HG02870 (cell line): ENCODE measurements at regions not wholly inside any gene's neighbourhood (a gene's known extent, or its start where the extent isn't known, plus 50 kb on each side); places are given as distances from the start of the nearest gene placed in this dataset.
A peak's percentile ranks its signal among the peaks of the same experiment; 100 is the strongest.

Experiments
- ATAC-seq: cut with Tn5 transposase; IDR thresholded peaks from one replicate; pipeline ENCODE4 v1.9.1; 2021; ENCODE audit warnings: mild to moderate bottlenecking, moderate library complexity; ENCODE audit not compliant: unreplicated experiment

DNA sequence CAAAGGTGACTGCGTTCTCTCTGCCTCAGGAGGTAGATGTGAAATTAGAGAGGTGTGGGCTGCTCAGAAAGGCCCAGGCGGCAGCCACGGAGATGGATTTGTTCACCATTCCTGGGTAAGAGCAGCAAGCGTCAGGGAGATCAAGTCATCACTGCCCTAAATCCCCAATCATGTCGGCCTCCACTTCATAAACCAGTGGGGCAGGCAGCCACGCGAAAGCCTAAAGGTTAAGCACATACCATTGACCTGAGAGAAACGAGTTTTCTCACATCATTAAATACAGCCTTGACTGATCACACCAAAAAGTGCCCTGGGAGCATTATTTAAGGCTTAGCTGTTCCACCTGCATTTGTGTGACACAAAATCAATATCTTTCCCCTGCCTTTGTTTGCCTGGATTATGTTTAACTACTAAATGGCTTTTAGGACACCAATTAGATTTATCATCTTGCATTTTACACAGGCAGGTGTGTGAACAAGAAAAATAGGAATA, 50.7 kb upstream of the FOXB1 start:
- ATAC-seq = no peak

DNA sequence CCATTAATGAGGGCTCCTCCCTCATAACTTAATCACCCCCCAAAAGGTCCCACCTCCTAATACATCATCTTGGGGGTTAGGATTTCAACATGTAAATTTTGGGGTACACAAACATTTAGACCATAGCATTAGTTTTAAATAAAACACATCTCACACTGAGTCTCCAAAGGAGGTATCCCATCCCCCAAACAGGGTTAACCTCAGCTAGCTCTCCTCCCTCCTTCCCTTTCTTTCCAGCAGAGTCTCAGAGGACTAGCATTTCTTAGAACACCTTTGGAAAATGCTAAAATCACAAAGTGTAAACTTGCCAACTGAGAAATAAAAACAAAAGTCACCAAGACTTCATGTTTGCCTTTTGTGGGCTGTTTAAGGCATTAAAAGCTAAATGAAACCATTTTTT, 51.2 kb upstream of the FOXB1 start:
- no peak for ATAC-seq

DNA sequence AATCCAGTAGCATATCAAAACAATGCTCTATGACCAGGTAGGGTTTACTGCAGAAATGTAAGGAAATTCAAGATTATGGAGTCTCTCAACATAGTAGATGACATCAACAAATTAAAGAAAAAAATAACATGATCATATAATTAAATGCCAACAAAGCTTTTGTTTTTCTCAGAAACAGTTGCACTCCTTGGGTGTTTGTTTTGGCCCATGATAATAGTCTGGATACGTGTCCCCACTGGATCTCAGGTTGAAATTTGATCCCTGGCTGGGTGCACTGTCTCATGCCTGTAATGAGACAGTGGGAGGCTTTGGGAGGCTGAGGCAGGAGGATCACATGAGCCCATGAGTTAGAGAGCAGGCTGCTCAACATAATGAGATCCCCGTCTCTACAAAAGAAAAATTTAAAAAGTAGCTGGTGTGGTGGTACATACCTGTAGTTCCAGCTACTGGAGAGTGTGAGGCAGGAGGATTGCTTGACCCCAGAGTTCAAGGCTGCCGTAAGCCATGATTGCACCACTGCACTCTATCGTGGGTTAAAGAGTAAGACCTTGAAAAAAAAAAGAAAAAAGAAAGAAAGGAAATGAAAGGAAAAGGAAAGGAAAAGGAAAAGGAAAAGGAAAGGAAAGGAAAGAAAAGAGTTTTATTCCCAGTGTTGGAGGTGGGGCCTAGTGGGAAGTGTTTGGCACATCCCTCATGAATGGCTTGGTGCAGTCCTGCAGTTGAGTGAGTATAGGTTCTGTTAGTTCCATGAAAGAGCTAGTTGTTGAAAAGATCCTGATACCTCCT, 53.3 kb upstream of the FOXB1 start:
- ATAC-seq = no peak

DNA sequence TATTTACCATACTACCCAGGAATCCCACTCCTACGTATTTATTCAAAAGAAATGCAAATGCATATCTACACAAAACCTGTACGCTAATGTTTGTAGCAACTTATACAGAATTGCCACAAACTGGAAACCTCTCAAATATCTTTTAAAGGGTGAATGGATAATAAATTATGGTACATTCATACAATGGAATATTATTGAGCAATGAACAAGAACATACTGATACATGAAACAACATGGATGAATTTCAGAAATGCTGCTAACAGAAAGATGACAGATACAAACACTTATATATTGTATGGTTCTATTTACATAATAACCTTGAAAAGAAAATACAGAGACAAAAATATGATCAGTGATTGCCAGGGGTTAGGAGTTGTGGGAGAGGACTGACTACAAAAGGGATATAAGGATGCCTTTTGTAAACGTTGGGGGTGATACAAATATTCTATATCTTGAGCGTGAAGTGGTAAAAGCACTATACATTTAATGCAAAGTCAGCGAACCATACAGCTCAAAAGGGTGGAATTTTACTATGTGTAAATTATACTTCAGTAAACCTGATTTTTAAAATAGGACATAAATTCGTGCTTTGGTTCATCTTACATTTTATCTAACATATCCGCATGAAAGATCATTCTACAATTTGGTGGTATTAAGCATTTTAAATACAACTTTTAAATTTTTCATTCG, 55.0 kb upstream of the FOXB1 start:
- ATAC-seq = no peak

DNA sequence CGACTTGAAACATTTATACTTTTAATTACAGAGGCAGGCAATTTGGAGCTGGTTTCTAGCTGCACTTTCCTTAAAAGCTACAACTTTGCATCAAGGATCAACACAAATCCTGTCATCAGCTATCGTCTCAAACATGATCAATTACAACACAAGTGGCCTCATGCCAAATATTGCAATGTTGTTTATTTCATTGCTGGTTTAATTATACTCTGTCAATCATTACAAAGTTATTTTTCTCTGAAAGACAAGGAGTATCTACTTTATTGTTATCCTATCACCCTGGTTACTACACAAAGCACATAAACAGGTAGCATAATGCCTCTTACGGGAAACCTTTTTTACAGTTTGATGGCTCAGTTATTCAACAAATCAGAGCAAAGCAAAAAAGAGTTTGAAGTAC, 58.0 kb upstream of the FOXB1 start:
- ATAC-seq = no peak

DNA sequence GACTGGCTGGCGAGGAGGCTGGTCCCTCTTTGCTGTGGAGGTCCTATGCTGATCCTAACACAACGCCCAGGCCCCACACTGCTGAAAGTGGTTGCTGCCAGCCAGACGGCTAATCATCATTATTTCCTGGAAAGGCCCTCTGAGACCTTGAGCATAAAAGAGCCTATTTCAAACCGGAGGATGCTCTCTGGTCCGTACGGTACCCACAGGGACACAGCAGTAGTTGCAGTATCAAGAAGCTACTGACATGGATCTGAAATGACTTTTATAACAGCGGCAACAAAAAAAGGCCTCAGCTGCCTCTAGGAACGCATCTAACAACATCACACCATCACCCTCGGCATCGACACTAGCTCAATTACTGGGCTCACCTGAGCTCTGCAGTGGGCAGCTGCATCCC, 59.1 kb upstream of the FOXB1 start:
- no peak for ATAC-seq

DNA sequence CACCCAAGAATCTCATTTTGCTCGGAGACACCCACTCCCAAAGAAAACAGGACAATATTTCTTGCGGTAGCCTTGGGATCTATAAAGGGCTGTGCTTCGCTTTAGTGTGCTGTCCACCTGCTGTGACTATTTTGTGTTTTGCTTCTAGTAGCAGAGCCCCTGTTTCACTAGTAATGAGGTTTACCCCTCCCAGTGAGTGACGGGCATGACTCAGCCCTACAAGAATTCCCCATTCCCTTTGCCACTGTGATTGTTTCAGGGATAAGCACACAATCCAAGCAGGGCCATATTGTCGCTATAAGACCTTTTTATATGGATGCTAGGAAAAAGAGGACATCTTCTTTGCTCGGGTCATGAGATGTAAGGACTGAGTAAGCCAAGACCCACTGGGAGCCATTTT, 62.5 kb upstream of the FOXB1 start:
- no peak for ATAC-seq

DNA sequence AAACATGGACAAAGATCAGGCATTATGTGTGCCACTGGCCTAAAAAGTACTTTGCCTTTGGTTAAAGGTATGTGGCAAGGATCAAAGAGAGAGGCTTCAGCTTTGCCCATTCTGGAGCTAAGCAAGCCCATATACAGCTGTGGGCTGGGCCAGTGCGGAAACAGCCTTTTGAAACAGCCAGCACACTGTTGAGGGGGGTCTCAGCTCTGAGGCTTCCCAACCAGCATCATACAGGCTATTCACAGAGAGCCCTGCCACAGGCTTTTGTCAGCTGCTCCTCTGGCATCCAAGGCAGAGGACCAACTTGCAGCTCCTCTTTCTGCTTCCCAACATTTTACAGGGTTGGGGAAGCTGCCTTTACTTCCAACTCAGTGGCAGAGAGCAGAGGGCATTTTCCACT, 63.2 kb upstream of the FOXB1 start:
- no peak for ATAC-seq

DNA sequence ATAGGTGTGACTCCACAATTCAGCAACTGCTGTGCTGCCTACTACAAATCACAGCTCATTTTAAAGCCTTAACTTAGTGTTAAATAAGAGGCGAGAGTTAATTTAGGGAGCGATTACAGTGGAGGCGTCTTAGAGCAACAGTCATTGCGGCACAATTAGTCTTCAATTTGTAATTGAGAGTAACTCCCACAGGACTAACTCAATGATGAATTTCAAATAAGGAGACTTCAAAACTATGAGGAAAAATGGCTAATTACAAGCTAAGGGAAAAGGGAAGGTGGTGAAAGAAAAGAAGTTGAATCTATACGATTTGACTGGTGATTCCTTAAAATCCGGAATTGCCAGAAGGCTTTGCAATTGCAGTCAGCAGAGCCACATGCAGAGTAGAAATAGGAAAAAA, 63.7 kb upstream of the FOXB1 start:
- no peak for ATAC-seq

DNA sequence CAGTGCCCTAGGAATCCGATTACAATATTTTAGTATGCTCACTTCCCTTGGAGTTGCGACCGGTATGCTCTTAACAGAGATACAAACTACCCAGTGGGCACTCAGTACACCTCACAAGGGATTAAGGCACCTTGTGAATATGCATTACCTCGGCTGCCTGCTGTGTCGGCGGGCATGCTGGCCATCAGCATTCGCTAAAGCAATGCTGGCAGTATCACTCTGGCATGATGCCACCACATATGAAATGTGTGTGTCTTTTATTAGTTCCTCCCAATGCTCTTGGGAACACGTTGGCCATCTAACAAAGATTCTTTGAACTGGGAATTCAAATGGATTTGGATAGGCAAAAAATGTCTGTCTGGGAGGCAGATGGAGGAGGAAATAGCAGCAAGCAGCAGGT, 67.4 kb upstream of the FOXB1 start:
- ATAC-seq = no peak

DNA sequence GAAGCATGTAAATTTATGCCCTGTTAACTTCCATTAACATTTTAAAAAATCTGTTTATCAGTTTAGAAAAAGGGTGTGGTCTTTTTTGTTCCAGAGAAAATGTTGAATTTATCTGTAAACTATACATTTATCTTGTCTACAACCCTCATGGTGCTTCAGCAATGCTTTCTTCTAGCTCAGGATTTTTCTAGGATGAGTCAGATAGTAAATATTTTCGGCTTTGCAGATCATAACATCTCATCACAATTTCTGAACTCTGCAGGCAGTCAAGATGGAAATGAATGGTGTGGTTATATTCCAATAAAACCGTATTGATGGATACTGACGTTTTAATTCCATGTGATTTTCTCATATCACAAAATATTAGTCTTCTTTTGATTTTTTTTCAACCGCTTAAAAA, 70.5 kb upstream of the FOXB1 start:
- no peak for ATAC-seq

DNA sequence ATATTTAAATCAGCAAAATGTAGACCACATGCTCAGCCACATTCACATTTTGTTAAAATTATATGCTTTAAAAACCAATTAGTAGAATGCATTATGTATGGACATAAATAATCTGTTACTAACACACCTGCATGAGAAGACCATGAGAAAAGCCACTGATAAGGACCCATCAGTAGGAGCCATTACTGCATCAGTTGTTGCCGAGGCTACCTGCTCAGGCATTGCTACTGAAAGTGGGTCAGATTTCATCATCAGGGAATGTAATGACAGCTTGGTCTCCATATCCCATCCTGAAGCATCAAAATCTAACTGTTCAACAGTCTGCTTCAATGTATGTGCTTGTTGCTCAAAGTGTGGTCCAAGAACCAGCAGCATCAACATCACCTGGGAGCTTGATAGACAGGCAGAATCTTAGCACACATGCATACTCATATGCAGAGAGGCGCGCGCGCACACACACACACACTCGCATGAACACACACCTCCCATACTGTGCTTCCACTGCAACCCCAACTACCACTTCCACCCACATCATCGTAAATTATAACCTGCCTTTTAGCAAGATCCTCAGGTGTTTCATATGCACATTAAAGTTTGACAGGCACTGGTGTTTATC, 72.4 kb upstream of the FOXB1 start:
- ATAC-seq = no peak

DNA sequence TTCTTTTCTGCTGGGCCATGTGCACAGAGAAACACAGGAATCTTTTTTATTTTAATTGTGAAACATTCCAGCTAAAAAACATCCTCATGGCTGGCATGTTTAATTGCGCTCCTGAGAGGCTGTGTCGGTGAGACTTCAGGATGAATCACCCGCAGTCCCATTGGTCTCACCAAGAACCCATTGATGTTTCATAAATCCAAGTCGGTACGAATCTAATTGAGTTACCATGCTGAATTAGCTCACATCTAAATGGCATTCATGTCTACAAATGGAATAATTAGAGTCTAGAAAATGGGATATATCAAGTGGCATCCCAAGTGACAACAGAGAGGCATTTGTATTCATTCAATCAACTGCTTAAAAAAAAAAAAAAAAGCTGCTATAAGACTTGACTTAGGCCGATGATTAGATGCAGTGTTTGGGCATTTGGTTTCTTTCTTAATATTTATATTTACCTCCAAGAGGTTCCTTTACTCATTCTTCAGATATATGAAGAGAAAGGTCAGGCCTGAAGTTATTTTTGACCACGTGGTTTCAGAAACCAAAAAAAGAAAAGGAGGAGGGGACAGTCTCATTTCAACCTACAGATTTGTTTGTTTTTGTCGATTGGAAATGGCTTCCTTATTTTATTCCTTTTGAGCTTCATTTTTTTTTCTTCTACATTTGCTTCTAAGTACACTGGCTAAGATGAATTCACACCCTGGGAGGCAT, 79.1 kb upstream of the FOXB1 start:
- no peak for ATAC-seq

DNA sequence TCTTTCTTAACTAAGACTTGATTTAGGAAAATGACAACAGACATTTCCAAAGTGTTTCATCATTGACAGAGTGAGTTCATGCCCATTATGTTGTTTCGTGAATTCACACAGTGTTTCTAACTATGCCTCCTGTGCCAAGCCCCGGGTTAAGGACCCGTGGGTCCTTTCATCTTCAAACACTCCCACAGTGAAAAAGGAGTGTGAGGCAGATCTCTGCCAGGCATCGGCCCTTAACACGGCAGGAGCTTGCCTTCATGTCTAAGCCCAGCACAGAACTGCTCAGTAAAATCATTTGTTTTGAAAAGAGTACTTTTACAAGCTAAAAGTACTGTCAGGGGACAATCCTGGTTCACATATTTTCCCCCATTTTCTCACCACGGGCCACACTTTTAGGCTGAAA, 80.0 kb upstream of the FOXB1 start:
- ATAC-seq = no peak

DNA sequence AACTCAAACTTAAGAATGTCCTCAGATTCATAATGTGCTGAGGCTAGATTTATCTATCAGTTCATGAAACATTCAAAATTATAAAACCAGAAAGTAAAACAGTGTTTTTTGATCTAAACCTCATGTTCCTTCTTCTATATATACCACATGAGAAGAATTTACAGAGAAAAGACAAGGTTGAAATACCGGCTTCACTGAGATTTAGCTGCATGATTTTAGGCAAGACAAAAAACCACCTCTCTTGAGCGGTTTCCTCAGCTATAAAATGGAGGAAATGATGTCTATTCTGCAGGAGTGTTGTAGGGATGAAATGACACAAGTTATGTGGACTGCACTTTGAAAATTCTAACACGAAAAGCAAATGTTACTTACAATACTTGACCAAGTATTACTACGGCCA, 80.6 kb upstream of the FOXB1 start:
- no peak for ATAC-seq

DNA sequence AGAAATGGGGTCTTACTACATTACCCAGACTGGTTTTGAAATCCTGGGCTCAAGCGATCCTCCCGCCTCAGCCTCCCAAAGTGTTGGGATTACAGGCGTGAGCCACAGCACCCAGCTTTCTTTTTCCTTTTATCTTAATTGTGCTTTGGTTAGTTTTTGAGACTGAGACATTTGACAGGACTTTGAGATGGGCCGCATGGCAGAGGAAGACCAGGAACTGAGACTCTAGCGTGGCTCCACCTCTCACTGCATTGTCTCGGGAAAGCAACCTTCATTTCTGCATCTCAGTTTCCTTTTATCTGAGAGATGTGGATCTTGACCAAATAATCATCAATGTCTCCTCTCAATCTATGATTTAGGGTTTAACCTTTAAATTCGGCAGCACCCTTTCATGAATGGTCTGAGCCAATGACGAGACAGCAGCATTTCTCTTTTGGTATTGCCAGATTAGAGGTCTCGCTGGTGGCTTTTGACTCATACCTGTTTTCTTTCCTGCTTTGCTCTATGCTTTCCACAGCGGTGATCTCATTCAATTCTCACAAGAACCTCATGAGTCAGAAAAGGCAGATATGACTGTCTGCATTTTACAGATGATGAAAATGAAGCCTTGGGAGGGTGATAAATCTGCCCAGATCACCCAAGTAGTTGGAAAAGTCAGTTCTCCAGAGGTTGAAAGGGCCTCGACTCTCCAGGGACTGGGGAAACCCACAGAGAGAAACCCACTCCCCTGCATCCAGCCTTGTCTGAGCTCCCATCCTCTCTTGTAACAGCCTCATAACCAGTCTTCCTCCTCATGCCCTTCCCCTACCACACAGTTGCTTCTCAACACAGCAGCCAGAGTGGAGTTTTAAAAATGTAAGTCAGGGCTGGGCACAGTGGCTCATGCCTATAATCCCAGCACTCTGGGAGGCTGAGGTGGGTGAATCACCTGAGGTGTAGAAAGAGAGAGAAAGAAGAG, 84.8 kb upstream of the FOXB1 start:
- peak; percentile 95 for ATAC-seq

DNA sequence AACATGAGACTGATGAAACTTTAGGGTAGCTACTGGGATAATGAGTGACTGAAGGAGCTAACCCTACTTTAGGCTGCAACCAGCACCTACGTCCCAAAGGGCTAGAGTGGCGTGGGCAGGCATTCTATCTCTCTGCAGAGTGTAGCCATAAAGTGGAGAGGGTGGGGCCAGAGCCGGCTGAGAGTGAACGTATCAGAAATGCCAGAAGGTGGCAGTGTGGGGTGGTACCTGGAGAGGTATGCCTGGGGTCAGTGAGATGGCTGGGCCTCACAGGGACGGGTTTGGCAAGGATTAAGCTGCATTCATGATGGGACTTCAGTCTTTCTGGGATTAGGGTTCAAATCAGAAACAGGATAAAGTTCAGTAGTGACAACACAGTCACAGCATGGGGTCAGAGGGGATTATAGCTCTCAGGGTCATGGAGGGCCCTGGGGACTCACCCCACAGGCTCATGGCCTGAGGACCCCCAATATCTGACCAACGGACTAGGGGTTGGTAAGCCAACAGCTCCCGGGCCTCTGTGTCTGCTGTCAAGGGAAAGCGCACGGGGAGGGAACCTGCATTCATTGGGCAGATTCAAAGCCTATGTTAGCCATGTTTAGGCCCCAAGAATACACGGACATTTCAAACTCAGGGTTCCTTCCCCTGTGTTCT, 86.5 kb upstream of the FOXB1 start:
- ATAC-seq = peak; percentile 61

DNA sequence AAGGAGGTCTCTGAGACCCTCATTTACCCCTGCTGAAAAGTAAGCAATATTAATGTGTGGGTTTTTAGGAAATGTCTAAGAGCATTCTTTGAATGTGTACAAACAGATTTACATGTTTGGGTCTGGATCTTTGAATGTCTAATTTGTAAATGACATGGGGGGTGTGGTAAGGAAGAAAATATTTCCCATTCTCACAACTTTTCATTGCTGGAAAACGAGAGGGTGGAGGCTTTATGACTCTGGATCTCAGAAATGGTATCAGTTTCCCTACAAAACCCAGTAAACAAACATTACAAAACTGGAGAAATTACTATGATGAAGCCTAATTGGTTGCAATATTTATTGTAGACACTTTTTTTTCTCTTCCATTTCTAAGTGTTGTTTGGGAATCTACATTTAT, 98.1 kb upstream of the FOXB1 start:
- no peak for ATAC-seq

DNA sequence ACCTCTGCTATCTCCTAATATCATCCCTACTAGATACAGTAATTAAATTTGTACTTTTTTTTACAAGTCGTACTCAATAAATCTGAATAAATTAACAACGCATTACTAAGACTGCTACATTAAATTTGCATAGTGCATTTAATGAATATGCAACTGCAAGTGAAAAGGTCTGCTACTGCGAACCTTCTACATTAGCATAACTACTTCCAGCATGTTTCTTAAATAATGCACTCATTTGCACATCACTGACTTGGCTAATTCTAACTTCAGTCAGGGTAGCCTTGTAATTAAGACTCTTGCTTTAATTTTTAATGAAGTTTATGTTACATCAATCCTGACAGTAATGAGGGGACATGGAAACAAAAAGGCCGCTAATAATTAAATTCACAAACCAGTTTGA, 98.9 kb upstream of the FOXB1 start:
- no peak for ATAC-seq
